HL-60 (cell line): ENCODE measurements at regions not wholly inside any gene's neighbourhood (a gene's known extent, or its start where the extent isn't known, plus 50 kb on each side); places are given as distances from the start of the nearest gene placed in this dataset.

Source experiments
- DNase-seq, 2 experiments: peaks; one replicate each; pipeline ENCODE4 v3.0.0-alpha.2; 2010 to 2020; ENCODE audit warnings: low read depth in 1 of 2, low spot score in 1 of 2
- H3K27ac ChIP-seq: fragments of 250-450 bp; sonication (Bioruptor Pico); replicated peaks from 2 replicates; pipeline ENCODE4 v1.5.1; 2020; ENCODE audit warnings: mild to moderate bottlenecking, moderate library complexity
- H3K27me3 ChIP-seq: fragments of 250-450 bp; sonication (Bioruptor Pico); 2 replicates; pipeline ENCODE4 v1.5.1; 2021; ENCODE audit warnings: mild to moderate bottlenecking, moderate library complexity; ENCODE audit not compliant: insufficient read depth, poor library complexity, severe bottlenecking
- H3K4me3 ChIP-seq: replicated peaks from 2 replicates; pipeline ENCODE4 v1.5.1; 2011; ENCODE audit warnings: mild to moderate bottlenecking, control low read depth, low read length; ENCODE audit not compliant: insufficient read depth
- GABPA ChIP-seq: IDR thresholded peaks from 2 replicates; pipeline ENCODE4 v1.6.1; 2012; ENCODE audit warnings: low read depth
- POLR2AphosphoS5 ChIP-seq: IDR thresholded peaks from 2 replicates; pipeline ENCODE4 v1.6.1; 2012; ENCODE audit warnings: low read depth
- REST ChIP-seq: IDR thresholded peaks from 2 replicates; pipeline ENCODE4 v1.6.1; 2012; ENCODE audit warnings: low read depth; ENCODE audit not compliant: insufficient replicate concordance
- SPI1 ChIP-seq: IDR thresholded peaks from 2 replicates; pipeline ENCODE4 v1.6.1; 2012; ENCODE audit warnings: low read depth, mild to moderate bottlenecking, borderline replicate concordance
- TF ChIP-seq, protein P1 (sequence below): IDR thresholded peaks from one replicate; pipeline ENCODE4 v1.5.1; 2011; ENCODE audit warnings: low read length, control low read depth, inconsistent platforms; ENCODE audit not compliant: insufficient read depth

DNA sequence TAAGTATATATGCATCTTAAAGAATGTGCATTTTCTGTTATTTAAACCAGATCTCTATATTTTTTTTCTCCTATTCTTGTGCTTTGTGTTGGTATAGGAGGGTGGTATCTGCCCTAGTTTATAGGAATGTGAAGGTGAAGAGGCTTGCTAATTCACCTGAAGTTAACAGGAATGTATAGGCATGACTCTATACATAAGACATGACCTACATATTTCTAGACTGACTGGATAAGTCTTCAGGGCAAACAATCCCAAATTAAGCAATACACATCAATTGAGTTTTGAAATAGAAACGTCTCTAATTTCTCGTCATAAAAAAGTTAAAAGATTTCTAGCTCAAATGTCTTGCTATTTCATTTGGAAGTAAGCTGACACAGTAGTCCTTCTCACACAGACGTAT is 410.0 kb downstream of the DIPK2A start:
- H3K27ac ChIP-seq, result no peak overlapping the region
- no peak for DNase-seq
- TF ChIP-seq REST (no peak), GABPA (no peak), POLR2AphosphoS5 (no peak), SPI1 (no peak)
- TF ChIP-seq, protein P1, sequence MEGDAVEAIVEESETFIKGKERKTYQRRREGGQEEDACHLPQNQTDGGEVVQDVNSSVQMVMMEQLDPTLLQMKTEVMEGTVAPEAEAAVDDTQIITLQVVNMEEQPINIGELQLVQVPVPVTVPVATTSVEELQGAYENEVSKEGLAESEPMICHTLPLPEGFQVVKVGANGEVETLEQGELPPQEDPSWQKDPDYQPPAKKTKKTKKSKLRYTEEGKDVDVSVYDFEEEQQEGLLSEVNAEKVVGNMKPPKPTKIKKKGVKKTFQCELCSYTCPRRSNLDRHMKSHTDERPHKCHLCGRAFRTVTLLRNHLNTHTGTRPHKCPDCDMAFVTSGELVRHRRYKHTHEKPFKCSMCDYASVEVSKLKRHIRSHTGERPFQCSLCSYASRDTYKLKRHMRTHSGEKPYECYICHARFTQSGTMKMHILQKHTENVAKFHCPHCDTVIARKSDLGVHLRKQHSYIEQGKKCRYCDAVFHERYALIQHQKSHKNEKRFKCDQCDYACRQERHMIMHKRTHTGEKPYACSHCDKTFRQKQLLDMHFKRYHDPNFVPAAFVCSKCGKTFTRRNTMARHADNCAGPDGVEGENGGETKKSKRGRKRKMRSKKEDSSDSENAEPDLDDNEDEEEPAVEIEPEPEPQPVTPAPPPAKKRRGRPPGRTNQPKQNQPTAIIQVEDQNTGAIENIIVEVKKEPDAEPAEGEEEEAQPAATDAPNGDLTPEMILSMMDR, result no peak
- no peaks in the 10 kb centered on the region for H3K27me3 ChIP-seq
- H3K4me3 ChIP-seq, result no peak overlapping the region

GRCh38 chr3:144384241-144384979 is 412.8 kb downstream of the DIPK2A start:
- Histone ChIP-seq H3K4me3 (no peak overlapping the region), H3K27ac (no peak overlapping the region), H3K27me3 (no peaks in the 10 kb centered on the region)
- no peak for DNase-seq
- TF ChIP-seq REST (no peak), GABPA (no peak), POLR2AphosphoS5 (no peak), SPI1 (no peak)
- TF ChIP-seq, protein P1, result no peak

DNA sequence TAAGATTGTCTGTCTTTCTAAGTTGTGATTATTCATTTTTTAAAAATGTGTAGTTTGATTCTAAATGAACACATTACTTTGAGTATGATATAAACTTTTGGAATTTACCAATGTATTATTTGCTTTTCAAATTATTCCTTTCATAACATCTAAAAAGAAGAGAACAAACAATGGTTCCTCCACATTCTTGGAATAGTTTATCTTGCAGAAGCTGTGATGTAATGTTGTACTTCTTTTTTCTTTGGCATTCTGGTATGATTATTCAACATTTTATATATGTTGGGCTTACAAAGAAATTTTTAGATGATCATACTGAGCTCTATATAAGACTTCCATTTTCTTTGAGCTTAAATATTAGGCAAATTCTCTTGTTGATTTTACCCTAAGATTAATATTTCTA is 419.2 kb downstream of the DIPK2A start:
- Histone ChIP-seq H3K27me3 (no peaks in the 10 kb centered on the region), H3K4me3 (no peak overlapping the region), H3K27ac (no peak overlapping the region)
- no peak for DNase-seq
- no peak for TF ChIP-seq POLR2AphosphoS5
- TF ChIP-seq REST, result no peak
- no peak for TF ChIP-seq GABPA
- no peak for TF ChIP-seq SPI1
- TF ChIP-seq, protein P1, result no peak
